Peyer's patch (tissue), 4 donors: ENCODE measurements at regions not wholly inside any gene's neighbourhood (a gene's known extent, or its start where the extent isn't known, plus 50 kb on each side); places are given as distances from the start of the nearest gene placed in this dataset.

ENCODE experiments used
- POLR2A ChIP-seq, 2 donors: fragments of 450-650 bp; IDR thresholded peaks; one replicate each; pipeline ENCODE4 v1.5.1; 2017; ENCODE audit warnings: antibody characterized with exemption in 2 of 2, mild to moderate bottlenecking in 2 of 2, moderate library complexity in 2 of 2
- TF ChIP-seq, protein P1 (sequence below), 6 experiments: fragments of 450-650 bp in 4 of 6; fragments of 200-600 bp in 2 of 6; sonication (generic) in 1 of 6; IDR thresholded peaks; one replicate each; pipeline ENCODE4 v1.5.1; 2017 to 2019; ENCODE audit warnings: antibody characterized with exemption in 6 of 6, mild to moderate bottlenecking in 3 of 6, moderate library complexity in 1 of 6

- TF ChIP-seq, protein P1, sequence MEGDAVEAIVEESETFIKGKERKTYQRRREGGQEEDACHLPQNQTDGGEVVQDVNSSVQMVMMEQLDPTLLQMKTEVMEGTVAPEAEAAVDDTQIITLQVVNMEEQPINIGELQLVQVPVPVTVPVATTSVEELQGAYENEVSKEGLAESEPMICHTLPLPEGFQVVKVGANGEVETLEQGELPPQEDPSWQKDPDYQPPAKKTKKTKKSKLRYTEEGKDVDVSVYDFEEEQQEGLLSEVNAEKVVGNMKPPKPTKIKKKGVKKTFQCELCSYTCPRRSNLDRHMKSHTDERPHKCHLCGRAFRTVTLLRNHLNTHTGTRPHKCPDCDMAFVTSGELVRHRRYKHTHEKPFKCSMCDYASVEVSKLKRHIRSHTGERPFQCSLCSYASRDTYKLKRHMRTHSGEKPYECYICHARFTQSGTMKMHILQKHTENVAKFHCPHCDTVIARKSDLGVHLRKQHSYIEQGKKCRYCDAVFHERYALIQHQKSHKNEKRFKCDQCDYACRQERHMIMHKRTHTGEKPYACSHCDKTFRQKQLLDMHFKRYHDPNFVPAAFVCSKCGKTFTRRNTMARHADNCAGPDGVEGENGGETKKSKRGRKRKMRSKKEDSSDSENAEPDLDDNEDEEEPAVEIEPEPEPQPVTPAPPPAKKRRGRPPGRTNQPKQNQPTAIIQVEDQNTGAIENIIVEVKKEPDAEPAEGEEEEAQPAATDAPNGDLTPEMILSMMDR (IDR thresholded peaks at IDR 0.05) = no peak
- no peak for TF ChIP-seq POLR2A (IDR thresholded peaks at IDR 0.05)
These were observed 1500.7 kb upstream of the FLRT2 start for GRCh38 chr14:84029246-84029645.
